Ovary (tissue), 7 donors: ENCODE measurements at regions not wholly inside any gene's neighbourhood (a gene's known extent, or its start where the extent isn't known, plus 50 kb on each side); places are given as distances from the start of the nearest gene placed in this dataset.
A peak's percentile ranks its signal among the peaks of the same experiment; 100 is the strongest.

Experiments used
- DNase-seq, 5 donors: peaks; one replicate each; pipeline ENCODE4 v3.0.0-alpha.2; 2019 to 2020
- H3K27ac ChIP-seq, 2 donors: fragments of 200-600 bp; one replicate each; pipeline versions ENCODE4 v1.5.1 to v1.8.0; 2019 to 2022
- H3K27me3 ChIP-seq: fragments of 200-600 bp; one replicate; pipeline ENCODE4 v1.8.0; 2022
- H3K36me3 ChIP-seq: fragments of 200-600 bp; sonication (generic); one replicate; pipeline ENCODE4 v1.5.1; 2019
- H3K4me1 ChIP-seq: one replicate; pipeline ENCODE4 v1.8.1; 2013; ENCODE audit warnings: mild to moderate bottlenecking, moderate library complexity; ENCODE audit not compliant: insufficient read depth
- H3K4me3 ChIP-seq: fragments of 200-600 bp; sonication (generic); one replicate; pipeline ENCODE4 v1.5.1; 2017
- H3K9me3 ChIP-seq, 2 donors: fragments of 200-600 bp in 1 of 2; sonication (generic) in 1 of 2; one replicate each; pipeline versions ENCODE4 v1.5.1 to v1.8.1; 2013 to 2019; ENCODE audit warnings: mild to moderate bottlenecking in 1 of 2, moderate library complexity in 1 of 2
- CTCF ChIP-seq, 3 donors: fragments of 450-650 bp in 2 of 3; fragments of 200-600 bp in 1 of 3; IDR thresholded peaks; one replicate each; pipeline versions ENCODE4 v1.5.1 to v1.8.0; 2016 to 2022; ENCODE audit warnings: antibody characterized with exemption in 3 of 3, mild to moderate bottlenecking in 1 of 3
- EP300 ChIP-seq: sonication (generic); formaldehyde crosslinking; IDR thresholded peaks from one replicate; pipeline ENCODE4 v1.6.1; 2017; ENCODE audit warnings: antibody characterized with exemption
- POLR2A ChIP-seq: fragments of 450-650 bp; IDR thresholded peaks from one replicate; pipeline ENCODE4 v1.6.1; 2017; ENCODE audit warnings: antibody characterized with exemption, mild to moderate bottlenecking, moderate library complexity
- WGBS, 3 donors: extraction: QIAGEN DNeasy Blood & Tissue Kit in 1 of 3; methylation state at CpG; one replicate each; pipeline versions ENCODE4 v1.1.5 to v1.1.7; 2013 to 2017; 5-methylcytosine and 5-hydroxymethylcytosine counted together
- intact Hi-C, 4 donors: fragments of 100-400 bp; cut with DNase I; formaldehyde crosslinking; loops; one replicate each; pipeline versions ENCODE4 v1.11.0 to v1.15.1; 2022 to 2023
- donor health status: DM: no; HTN: no; CAD: no; lungs with moderate emphysema.
- donor health status: DM: no; HTN: no; CAD: no.
- donor health status: Bipolar disorder and iron deficiency.
- donor health status: DM: no; HTN: no; CAD: no.
- donor health status: DM: yes; HTN: yes; CAD: no.

- intact Hi-C loops, result no loop called here
- 70 to 88% (median 87%) methylated on average over 6 of the region's 6 CpGs for WGBS, 3 donors
- no peaks in the 10 kb centered on the region for H3K27me3 ChIP-seq
- TF ChIP-seq CTCF (IDR thresholded peaks at IDR 0.05) (no peak), EP300 (no peak), POLR2A (no peak)
- no peaks in the 10 kb centered on the region for H3K4me1 ChIP-seq
- H3K4me3 ChIP-seq, result no peak overlapping the region
- H3K36me3 ChIP-seq, result no peaks in the 10 kb centered on the region
- no peak for DNase-seq
- H3K9me3 ChIP-seq, result no peaks in the 10 kb centered on the region
- H3K27ac ChIP-seq, result no peak overlapping the region
These were observed 251.6 kb downstream of the MPDZ start for GRCh38 chr9:13027879-13028278.

GRCh38 chr9:13032585-13032984, 246.9 kb downstream of the MPDZ start:
- Histone ChIP-seq H3K27me3 (no peaks in the 10 kb centered on the region), H3K4me3 (no peak overlapping the region), H3K9me3 (no peaks in the 10 kb centered on the region), H3K4me1 (no peaks in the 10 kb centered on the region), H3K27ac (no peak overlapping the region), H3K36me3 (no peaks in the 10 kb centered on the region)
- WGBS, 3 donors, result 82 to 93% (median 85%) methylated on average over 8 of the region's 8 CpGs
- intact Hi-C loops, result no loop called here
- no peak for DNase-seq
- TF ChIP-seq POLR2A (no peak), EP300 (no peak), CTCF (IDR thresholded peaks at IDR 0.05) (no peak)

- no peaks in the 10 kb centered on the region for H3K27me3 ChIP-seq
- no peaks in the 10 kb centered on the region for H3K9me3 ChIP-seq
- peak; percentile 10 to 70 (median 54) for DNase-seq
- TF ChIP-seq POLR2A, result no peak
- TF ChIP-seq EP300, result no peak
- TF ChIP-seq CTCF (IDR thresholded peaks at IDR 0.05), result peak; percentile 15 to 60 (median 41)
- 10 to 12% (median 11%) methylated on average over 19 of the region's 19 CpGs for WGBS, 3 donors
- no peaks in the 10 kb centered on the region for H3K4me1 ChIP-seq
- no peak overlapping the region for H3K4me3 ChIP-seq
- no peak overlapping the region for H3K27ac ChIP-seq
- intact Hi-C loops, result no loop called here
- H3K36me3 ChIP-seq, result no peaks in the 10 kb centered on the region
These were observed 245.4 kb downstream of the MPDZ start for GRCh38 chr9:13033959-13034693.

DNA sequence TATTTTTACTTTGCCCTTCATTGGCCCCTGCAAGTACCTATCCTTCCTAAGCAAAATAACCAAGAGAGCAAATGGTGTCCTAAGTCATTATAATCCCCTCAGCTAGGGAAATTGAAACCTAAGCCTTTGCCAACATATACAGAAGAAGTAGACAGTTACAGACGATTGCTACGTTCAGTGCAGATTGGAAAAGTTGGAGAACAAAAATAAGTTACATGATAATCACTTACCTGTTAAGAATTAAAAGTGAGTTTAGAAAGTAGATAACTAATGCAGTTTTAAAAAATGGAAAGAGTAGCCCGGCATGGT, 244.8 kb downstream of the MPDZ start:
- H3K4me3 ChIP-seq, result no peak overlapping the region
- intact Hi-C loops, result no loop called here
- 36 to 38% (median 37%) methylated on average over 3 of the region's 3 CpGs for WGBS, 3 donors
- TF ChIP-seq POLR2A, result no peak
- no peak for TF ChIP-seq CTCF (IDR thresholded peaks at IDR 0.05)
- TF ChIP-seq EP300, result no peak
- no peaks in the 10 kb centered on the region for H3K27me3 ChIP-seq
- H3K36me3 ChIP-seq, result no peaks in the 10 kb centered on the region
- H3K27ac ChIP-seq, result no peak overlapping the region
- no peaks in the 10 kb centered on the region for H3K9me3 ChIP-seq
- DNase-seq, result no peak
- H3K4me1 ChIP-seq, result no peaks in the 10 kb centered on the region
